Astrocyte (in vitro differentiated cells and primary cell): ENCODE measurements at regions not wholly inside any gene's neighbourhood (a gene's known extent, or its start where the extent isn't known, plus 50 kb on each side); places are given as distances from the start of the nearest gene placed in this dataset.

Experiments used
- DNase-seq: peaks from one replicate; pipeline ENCODE4 v3.0.0-alpha.2; 2010; ENCODE audit warnings: low read depth
- FAIRE-seq: peaks from 2 replicates; lab custom pipeline; 2011; peaks lifted over from hg19 to GRCh38; lab: Jason Lieb, UNC
- H2AFZ ChIP-seq: 2 replicates; pipeline ENCODE4 v1.6.0; 2012; ENCODE audit warnings: low read depth, low read length, inconsistent platforms
- H3K27ac ChIP-seq: 2 replicates; pipeline ENCODE4 v1.5.1; 2011; ENCODE audit warnings: low read depth, low read length, inconsistent platforms
- H3K27me3 ChIP-seq: 2 replicates; pipeline ENCODE4 v1.6.0; 2011; ENCODE audit warnings: low read length, inconsistent platforms; ENCODE audit not compliant: insufficient read depth
- H3K36me3 ChIP-seq: 2 replicates; pipeline ENCODE4 v1.5.1; 2011; ENCODE audit warnings: low read length, inconsistent platforms; ENCODE audit not compliant: insufficient read depth
- H3K4me1 ChIP-seq: 2 replicates; pipeline ENCODE4 v1.5.1; 2011; ENCODE audit warnings: low read length, inconsistent platforms; ENCODE audit not compliant: insufficient read depth
- H3K4me2 ChIP-seq: 2 replicates; pipeline ENCODE4 v1.6.0; 2012; ENCODE audit warnings: low read length, inconsistent platforms
- H3K4me3 ChIP-seq: 2 replicates; pipeline ENCODE4 v1.5.1; 2011; ENCODE audit warnings: low read depth, mild to moderate bottlenecking, low read length, inconsistent platforms; ENCODE audit not compliant: insufficient read depth
- H3K79me2 ChIP-seq: 2 replicates; pipeline ENCODE4 v1.6.0; 2012; ENCODE audit warnings: mild to moderate bottlenecking, low read length, inconsistent platforms; ENCODE audit not compliant: insufficient read depth
- H3K9ac ChIP-seq: 2 replicates; pipeline ENCODE4 v1.6.0; 2012; ENCODE audit warnings: mild to moderate bottlenecking, low read length, inconsistent platforms
- H3K9me3 ChIP-seq: 2 replicates; pipeline ENCODE4 v1.5.1; 2012; ENCODE audit warnings: low read depth, mild to moderate bottlenecking, low read length, inconsistent platforms; ENCODE audit not compliant: insufficient read depth
- H4K20me1 ChIP-seq: 2 replicates; pipeline ENCODE4 v1.6.0; 2012; ENCODE audit warnings: low read length, inconsistent platforms; ENCODE audit not compliant: insufficient read depth
- H3K27ac Mint-ChIP-seq: one replicate; pipeline ENCODE4 v1.8.0; 2021; ENCODE audit warnings: mild to moderate bottlenecking, mixed read lengths; ENCODE audit not compliant: unreplicated experiment
- H3K27me3 Mint-ChIP-seq: one replicate; pipeline ENCODE4 v1.8.0; 2021; ENCODE audit warnings: low read depth, mixed read lengths; ENCODE audit not compliant: unreplicated experiment
- H3K36me3 Mint-ChIP-seq: one replicate; pipeline ENCODE4 v1.8.0; 2021; ENCODE audit warnings: low read depth, mixed read lengths; ENCODE audit not compliant: unreplicated experiment
- H3K4me1 Mint-ChIP-seq: one replicate; pipeline ENCODE4 v1.8.0; 2021; ENCODE audit warnings: low read depth, mixed read lengths; ENCODE audit not compliant: unreplicated experiment
- H3K4me3 Mint-ChIP-seq: one replicate; pipeline ENCODE4 v1.8.0; 2021; ENCODE audit warnings: mild to moderate bottlenecking, moderate library complexity, mixed read lengths; ENCODE audit not compliant: unreplicated experiment
- H3K9me3 Mint-ChIP-seq: one replicate; pipeline ENCODE4 v1.8.0; 2021; ENCODE audit warnings: mild to moderate bottlenecking, mixed read lengths; ENCODE audit not compliant: unreplicated experiment
- CTCF ChIP-seq: IDR thresholded peaks from 2 replicates; pipeline ENCODE4 v1.5.1; 2011; ENCODE audit warnings: low read depth, mild to moderate bottlenecking, inconsistent platforms, low read length, moderate library complexity; ENCODE audit not compliant: insufficient read depth
- EZH2 ChIP-seq: IDR thresholded peaks from 2 replicates; pipeline ENCODE4 v1.6.1; 2012; ENCODE audit warnings: mild to moderate bottlenecking, low read length, inconsistent platforms; ENCODE audit not compliant: insufficient read depth

GRCh38 chr7:55271069-55271626, 94.0 kb upstream of the LANCL2 start:
- Histone ChIP-seq H3K4me2 (no peak overlapping the region), H4K20me1 (no peaks in the 10 kb centered on the region), H3K36me3 (no peaks in the 10 kb centered on the region), H3K9me3 (no peaks in the 10 kb centered on the region), H3K79me2 (no peaks in the 10 kb centered on the region), H3K4me1 (no peaks in the 10 kb centered on the region), H2AFZ (no peak overlapping the region), H3K27ac (no peak overlapping the region), H3K4me3 (no peak overlapping the region), H3K9ac (no peak overlapping the region), H3K27me3 (peaks cover 7% of the 10 kb centered on the region)
- Mint-ChIP-seq H3K36me3 (no peaks in the 10 kb centered on the region), H3K27me3 (peaks cover 42% of the 10 kb centered on the region), H3K9me3 (no peaks in the 10 kb centered on the region), H3K4me1 (peaks cover 3% of the 10 kb centered on the region), H3K4me3 (no peak overlapping the region), H3K27ac (no peak overlapping the region)
- no peak for DNase-seq
- no peak for TF ChIP-seq EZH2
- peak; percentile 54 for TF ChIP-seq CTCF
- FAIRE-seq, result no peak

- Histone ChIP-seq H2AFZ (no peak overlapping the region), H3K36me3 (no peaks in the 10 kb centered on the region), H4K20me1 (no peaks in the 10 kb centered on the region), H3K4me1 (no peaks in the 10 kb centered on the region), H3K27ac (no peak overlapping the region), H3K9ac (no peak overlapping the region), H3K4me2 (no peak overlapping the region), H3K9me3 (no peaks in the 10 kb centered on the region), H3K4me3 (no peak overlapping the region), H3K27me3 (peaks cover 7% of the 10 kb centered on the region), H3K79me2 (no peaks in the 10 kb centered on the region)
- DNase-seq (no peak), FAIRE-seq (no peak)
- Mint-ChIP-seq H3K36me3 (no peaks in the 10 kb centered on the region), H3K9me3 (no peaks in the 10 kb centered on the region), H3K27me3 (peaks cover 42% of the 10 kb centered on the region), H3K4me3 (no peak overlapping the region), H3K4me1 (peaks cover 3% of the 10 kb centered on the region), H3K27ac (no peak overlapping the region)
- TF ChIP-seq EZH2 (no peak), CTCF (no peak)
Observed at GRCh38 chr7:55271661-55272060, 93.5 kb upstream of the LANCL2 start.

- no peaks in the 10 kb centered on the region for H3K4me1 ChIP-seq
- H3K27ac ChIP-seq, result no peak overlapping the region
- H3K27ac Mint-ChIP-seq, result no peak overlapping the region
- H3K36me3 ChIP-seq, result no peaks in the 10 kb centered on the region
- no peak overlapping the region for H3K4me3 ChIP-seq
- TF ChIP-seq CTCF (no peak), EZH2 (no peak)
- H3K4me3 Mint-ChIP-seq, result no peak overlapping the region
- H3K27me3 Mint-ChIP-seq, result peaks cover 46% of the 10 kb centered on the region
- H3K36me3 Mint-ChIP-seq, result no peaks in the 10 kb centered on the region
- no peak for DNase-seq
- H3K27me3 ChIP-seq, result peaks cover 7% of the 10 kb centered on the region
- no peaks in the 10 kb centered on the region for H3K79me2 ChIP-seq
- no peak overlapping the region for H3K9ac ChIP-seq
- no peaks in the 10 kb centered on the region for H3K9me3 ChIP-seq
- no peak for FAIRE-seq
- no peaks in the 10 kb centered on the region for H4K20me1 ChIP-seq
- no peaks in the 10 kb centered on the region for H3K9me3 Mint-ChIP-seq
- H3K4me2 ChIP-seq, result no peak overlapping the region
- peaks cover 3% of the 10 kb centered on the region for H3K4me1 Mint-ChIP-seq
- H2AFZ ChIP-seq, result no peak overlapping the region
Observed at GRCh38 chr7:55272328-55272727, 92.8 kb upstream of the LANCL2 start.
